GM23338 (cell line): ENCODE measurements at regions not wholly inside any gene's neighbourhood (a gene's known extent, or its start where the extent isn't known, plus 50 kb on each side); places are given as distances from the start of the nearest gene placed in this dataset.

Source experiments
- CTCF ChIP-seq, 2 experiments: fragments of 200-600 bp in 1 of 2; sonication (generic) in 1 of 2; conservative IDR thresholded peaks; 2 replicates each; pipeline versions ENCODE4 v1.5.1 to v1.6.1; 2016 to 2017; ENCODE audit warnings: antibody characterized with exemption in 2 of 2, low read depth in 2 of 2, mild to moderate bottlenecking in 2 of 2, moderate library complexity in 1 of 2
- EZH2 ChIP-seq: fragments of 200-600 bp; sonication (generic); IDR thresholded peaks from one replicate; pipeline ENCODE4 v1.8.0; 2017; ENCODE audit warnings: antibody characterized with exemption, mild to moderate bottlenecking, low read depth; ENCODE audit not compliant: unreplicated experiment
- EZH2phosphoT487 ChIP-seq: fragments of 200-600 bp; sonication (generic); IDR thresholded peaks from one replicate; pipeline ENCODE4 v1.8.1; 2018; ENCODE audit warnings: antibody characterized with exemption; ENCODE audit not compliant: unreplicated experiment
- NANOG ChIP-seq: IDR thresholded peaks from 2 replicates; pipeline ENCODE4 v1.6.1; 2016; ENCODE audit warnings: antibody characterized with exemption, borderline replicate concordance
- POLR2AphosphoS5 ChIP-seq: IDR thresholded peaks from 2 replicates; pipeline ENCODE4 v1.6.1; 2016; ENCODE audit warnings: antibody characterized with exemption, low read depth
- REST ChIP-seq: IDR thresholded peaks from one replicate; pipeline ENCODE4 v1.6.1; 2018; ENCODE audit warnings: antibody characterized with exemption; ENCODE audit not compliant: unreplicated experiment

- TF ChIP-seq CTCF (conservative IDR thresholded peaks at IDR 0.05; ENCODE audit: low read depth in 2 of 2) (no peak), EZH2 (no peak), POLR2AphosphoS5 (no peak), EZH2phosphoT487 (no peak), NANOG (no peak), REST (no peak)
Measured at GRCh38 chr9:115249488-115249887, 131.5 kb upstream of the TNC start.
